Neuron (in vitro differentiated cells): ENCODE measurements at regions not wholly inside any gene's neighbourhood (a gene's known extent, or its start where the extent isn't known, plus 50 kb on each side); places are given as distances from the start of the nearest gene placed in this dataset.

ENCODE experiments used
- H2AFZ ChIP-seq: one replicate; pipeline ENCODE4 v1.6.1; 2013; ENCODE audit warnings: low read depth, mild to moderate bottlenecking, inconsistent platforms, low read length, moderate library complexity
- H3K27me3 ChIP-seq: one replicate; pipeline ENCODE4 v1.6.1; 2013; ENCODE audit warnings: low read length; ENCODE audit not compliant: insufficient read depth
- H3K36me3 ChIP-seq: one replicate; pipeline ENCODE4 v1.6.1; 2013; ENCODE audit warnings: low read length; ENCODE audit not compliant: insufficient read depth
- H3K4me1 ChIP-seq: one replicate; pipeline ENCODE4 v1.6.1; 2013; ENCODE audit warnings: low read length; ENCODE audit not compliant: insufficient read depth
- H3K4me3 ChIP-seq: 2 replicates; pipeline ENCODE4 v1.5.1; 2013; ENCODE audit warnings: mild to moderate bottlenecking, low read length, moderate library complexity
- H3K9me3 ChIP-seq: one replicate; pipeline ENCODE4 v1.6.1; 2013; ENCODE audit warnings: low read length

- H3K4me3 ChIP-seq = no peak overlapping the region
- H3K27me3 ChIP-seq = no peaks in the 10 kb centered on the region
- H3K9me3 ChIP-seq = no peaks in the 10 kb centered on the region
- H3K36me3 ChIP-seq = no peaks in the 10 kb centered on the region
- no peaks in the 10 kb centered on the region for H3K4me1 ChIP-seq
- no peak overlapping the region for H2AFZ ChIP-seq
Measured at GRCh38 chr18:25843791-25844190, 246.6 kb downstream of the SS18 start.

- Histone ChIP-seq H3K9me3 (no peaks in the 10 kb centered on the region), H3K27me3 (no peaks in the 10 kb centered on the region), H3K4me1 (no peaks in the 10 kb centered on the region), H3K36me3 (no peaks in the 10 kb centered on the region), H3K4me3 (no peak overlapping the region), H2AFZ (no peak overlapping the region)
Measured at GRCh38 chr18:25842665-25843064, 247.7 kb downstream of the SS18 start.

- no peak overlapping the region for H2AFZ ChIP-seq
- H3K36me3 ChIP-seq = no peaks in the 10 kb centered on the region
- H3K9me3 ChIP-seq = no peaks in the 10 kb centered on the region
- peaks cover 4% of the 10 kb centered on the region for H3K4me1 ChIP-seq
- H3K27me3 ChIP-seq = no peaks in the 10 kb centered on the region
- no peak overlapping the region for H3K4me3 ChIP-seq
Measured at GRCh38 chr18:25834061-25834460, 256.4 kb downstream of the SS18 start.

- no peak overlapping the region for H2AFZ ChIP-seq
- no peaks in the 10 kb centered on the region for H3K9me3 ChIP-seq
- peaks cover 12% of the 10 kb centered on the region for H3K4me1 ChIP-seq
- no peaks in the 10 kb centered on the region for H3K27me3 ChIP-seq
- no peak overlapping the region for H3K4me3 ChIP-seq
- no peaks in the 10 kb centered on the region for H3K36me3 ChIP-seq
Measured at GRCh38 chr18:25832001-25832604, 258.3 kb downstream of the SS18 start.

GRCh38 chr18:25831301-25831701 is 259.1 kb downstream of the SS18 start:
- H3K27me3 ChIP-seq = no peaks in the 10 kb centered on the region
- no peak overlapping the region for H3K4me3 ChIP-seq
- H3K36me3 ChIP-seq = no peaks in the 10 kb centered on the region
- H3K9me3 ChIP-seq = no peaks in the 10 kb centered on the region
- no peak overlapping the region for H2AFZ ChIP-seq
- peaks cover 15% of the 10 kb centered on the region for H3K4me1 ChIP-seq

GRCh38 chr18:25830787-25831186 is 259.6 kb downstream of the SS18 start:
- no peaks in the 10 kb centered on the region for H3K27me3 ChIP-seq
- H2AFZ ChIP-seq = no peak overlapping the region
- no peaks in the 10 kb centered on the region for H3K36me3 ChIP-seq
- H3K9me3 ChIP-seq = no peaks in the 10 kb centered on the region
- H3K4me1 ChIP-seq = peaks cover 20% of the 10 kb centered on the region
- H3K4me3 ChIP-seq = no peak overlapping the region

- Histone ChIP-seq H3K27me3 (no peaks in the 10 kb centered on the region), H3K4me3 (no peak overlapping the region), H2AFZ (no peak overlapping the region), H3K4me1 (peaks cover 30% of the 10 kb centered on the region), H3K36me3 (no peaks in the 10 kb centered on the region), H3K9me3 (no peaks in the 10 kb centered on the region)
Measured at GRCh38 chr18:25827961-25828561, 262.4 kb downstream of the SS18 start.

- Histone ChIP-seq H3K4me3 (no peak overlapping the region), H3K9me3 (no peaks in the 10 kb centered on the region), H3K27me3 (no peaks in the 10 kb centered on the region), H3K36me3 (no peaks in the 10 kb centered on the region), H2AFZ (no peak overlapping the region), H3K4me1 (peaks cover 30% of the 10 kb centered on the region)
Measured at GRCh38 chr18:25827228-25827627, 263.2 kb downstream of the SS18 start.

GRCh38 chr18:25826823-25827222 is 263.6 kb downstream of the SS18 start:
- Histone ChIP-seq H3K4me3 (no peak overlapping the region), H3K9me3 (no peaks in the 10 kb centered on the region), H3K4me1 (peaks cover 30% of the 10 kb centered on the region), H2AFZ (no peak overlapping the region), H3K36me3 (no peaks in the 10 kb centered on the region), H3K27me3 (no peaks in the 10 kb centered on the region)

- Histone ChIP-seq H3K9me3 (no peaks in the 10 kb centered on the region), H2AFZ (peak overlapping the region; percentile 50), H3K4me1 (peaks cover 26% of the 10 kb centered on the region), H3K27me3 (no peaks in the 10 kb centered on the region), H3K4me3 (no peak overlapping the region), H3K36me3 (no peaks in the 10 kb centered on the region)
Measured at GRCh38 chr18:25825979-25826776, 264.2 kb downstream of the SS18 start.

- no peaks in the 10 kb centered on the region for H3K27me3 ChIP-seq
- peak overlapping the region; percentile 36 for H3K4me3 ChIP-seq
- peaks cover 33% of the 10 kb centered on the region for H3K4me1 ChIP-seq
- H3K9me3 ChIP-seq = no peaks in the 10 kb centered on the region
- H3K36me3 ChIP-seq = no peaks in the 10 kb centered on the region
- H2AFZ ChIP-seq = peak overlapping the region; percentile 50
Measured at GRCh38 chr18:25825056-25825455, 265.4 kb downstream of the SS18 start.

- H3K9me3 ChIP-seq = no peaks in the 10 kb centered on the region
- H3K27me3 ChIP-seq = no peaks in the 10 kb centered on the region
- no peaks in the 10 kb centered on the region for H3K36me3 ChIP-seq
- H3K4me1 ChIP-seq = peaks cover 37% of the 10 kb centered on the region
- H2AFZ ChIP-seq = no peak overlapping the region
- H3K4me3 ChIP-seq = no peak overlapping the region
Measured at GRCh38 chr18:25819746-25820363, 270.6 kb downstream of the SS18 start.

GRCh38 chr18:25818505-25818904 is 271.9 kb downstream of the SS18 start:
- H3K4me3 ChIP-seq = no peak overlapping the region
- H3K36me3 ChIP-seq = no peaks in the 10 kb centered on the region
- no peaks in the 10 kb centered on the region for H3K27me3 ChIP-seq
- peaks cover 48% of the 10 kb centered on the region for H3K4me1 ChIP-seq
- H2AFZ ChIP-seq = no peak overlapping the region
- H3K9me3 ChIP-seq = no peaks in the 10 kb centered on the region
